ENCODE measurements at regions not wholly inside any gene's neighbourhood (a gene's known extent, or its start where the extent isn't known, plus 50 kb on each side); places are given as distances from the start of the nearest gene placed in this dataset.
A peak's percentile ranks its signal among the peaks of the same experiment; 100 is the strongest.

DNA sequence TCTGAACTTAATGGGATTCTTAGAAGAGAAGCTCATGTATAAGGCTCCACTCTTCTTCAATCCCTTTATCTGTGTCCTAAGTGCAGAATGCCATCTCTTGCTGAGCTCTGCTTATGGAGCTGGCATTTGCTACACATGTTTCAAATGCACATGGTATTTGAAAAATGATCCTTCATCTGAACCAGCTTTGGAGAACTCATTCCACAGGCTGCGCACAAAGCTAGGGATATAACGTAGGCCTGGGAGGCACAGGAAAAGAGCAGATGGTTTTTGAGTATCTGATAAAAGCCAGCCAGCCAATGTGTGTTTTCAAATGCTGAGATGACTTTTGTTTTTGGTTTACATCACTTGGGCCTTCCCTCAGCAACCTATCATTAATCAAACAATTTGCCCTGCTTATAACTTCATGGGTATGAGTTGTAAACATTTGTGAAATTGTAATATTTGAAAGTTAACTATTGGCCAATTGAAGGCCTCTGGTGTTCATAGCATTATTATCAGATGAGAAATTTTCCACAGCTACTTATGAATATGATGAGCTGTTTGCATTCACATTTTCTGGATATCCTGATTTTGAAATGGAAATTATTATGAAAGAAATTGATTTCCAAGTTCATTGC is 729.0 kb downstream of the FGF9 start:
- no peak for DNase-seq
- TF ChIP-seq GATA1 (IDR thresholded peaks at IDR 0.05; ENCODE audit: low read depth, low read length) (no peak), POLR2A (IDR thresholded peaks at IDR 0.05; ENCODE audit: low read length) (no peak)

DNA sequence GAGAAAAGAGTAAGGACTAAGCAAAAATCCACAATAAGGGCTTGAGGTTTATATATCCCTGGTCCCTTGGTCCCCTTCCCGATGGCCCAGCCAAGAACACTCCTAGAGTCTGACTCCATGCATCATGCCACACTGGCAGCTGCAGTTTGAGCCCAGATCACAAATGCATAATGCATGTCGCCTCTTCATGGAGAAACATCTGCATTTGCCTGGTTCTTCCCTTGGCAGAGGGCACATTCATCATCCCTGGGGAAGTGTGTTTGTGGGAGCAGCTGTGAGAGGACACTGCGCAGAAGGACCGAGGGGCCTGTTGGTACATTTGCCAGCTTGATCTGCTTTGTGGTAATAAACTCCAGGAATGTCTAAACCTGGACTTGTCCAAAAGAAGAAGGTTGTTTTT is 731.8 kb downstream of the FGF9 start:
- no peak for DNase-seq

DNA sequence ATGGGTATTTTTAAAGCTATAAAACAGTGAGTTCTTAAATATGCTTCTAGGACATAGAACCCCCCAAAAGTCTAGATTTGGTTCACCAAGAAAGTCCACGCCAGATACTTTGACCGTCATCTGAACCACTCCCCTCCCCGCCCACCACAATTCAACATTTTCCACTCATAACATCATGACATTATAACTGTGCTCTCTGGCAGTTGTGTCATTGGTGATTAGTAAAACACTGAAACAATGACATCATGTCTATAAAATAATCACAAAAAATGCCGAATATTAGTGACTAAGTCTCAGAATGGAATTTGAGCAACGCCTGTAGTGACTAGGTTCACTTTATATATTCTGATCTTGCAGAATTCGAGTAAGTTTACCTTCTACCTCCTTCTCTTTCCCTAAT is 732.3 kb downstream of the FGF9 start:
- TF ChIP-seq GATA1 (IDR thresholded peaks at IDR 0.05; ENCODE audit: low read depth, low read length) (no peak), POLR2A (IDR thresholded peaks at IDR 0.05; ENCODE audit: low read length) (no peak)

More for the DNA sequence above, 731.8 kb downstream of the FGF9 start:
- no peak for TF ChIP-seq GATA1 (IDR thresholded peaks at IDR 0.05; ENCODE audit: low read depth, low read length)
- TF ChIP-seq POLR2A (IDR thresholded peaks at IDR 0.05; ENCODE audit: low read length), result no peak

DNA sequence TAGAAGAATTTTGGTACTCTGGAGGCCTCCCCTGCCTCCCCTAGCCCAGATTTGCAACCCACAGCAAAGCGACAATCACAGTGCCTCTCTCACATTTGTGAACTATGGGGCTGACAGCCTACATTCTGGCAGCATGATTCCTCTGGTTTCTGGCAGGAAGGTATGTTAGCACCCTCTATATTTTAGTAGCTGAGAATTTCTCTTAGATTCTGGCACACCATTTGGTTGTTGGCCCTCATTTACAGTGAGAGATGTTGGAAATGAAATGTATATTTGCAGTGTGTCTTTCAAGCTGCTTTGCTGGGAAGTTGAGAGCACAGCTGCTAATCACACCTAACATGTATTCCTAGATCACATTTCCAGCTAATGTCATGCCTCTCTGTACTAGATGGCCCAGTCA is 735.0 kb downstream of the FGF9 start:
- TF ChIP-seq POLR2A (IDR thresholded peaks at IDR 0.05; ENCODE audit: low read length) (no peak), GATA1 (IDR thresholded peaks at IDR 0.05; ENCODE audit: low read depth, low read length) (no peak)
- no peak for DNase-seq

More for the DNA sequence above, 732.3 kb downstream of the FGF9 start:
- no peak for DNase-seq

DNA sequence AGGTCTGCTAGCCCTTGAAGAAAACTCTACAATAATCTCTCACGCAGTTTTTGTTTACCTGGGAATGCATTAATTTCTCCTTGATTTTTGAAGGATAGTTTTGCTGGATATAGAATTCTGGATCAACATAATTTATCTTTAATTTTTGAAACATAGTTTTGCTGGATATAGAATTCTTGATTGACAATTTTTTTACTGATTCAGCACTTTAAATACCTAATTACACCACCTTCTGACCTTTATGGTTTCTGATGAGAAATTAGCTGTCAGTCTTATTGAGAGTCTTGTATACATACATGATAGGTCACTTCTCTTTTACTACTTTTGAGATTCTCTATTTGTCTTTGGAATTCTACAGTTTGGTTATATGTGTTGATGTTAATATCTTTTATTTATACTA is 741.6 kb downstream of the FGF9 start:
- no peak for TF ChIP-seq GATA1 (IDR thresholded peaks at IDR 0.05; ENCODE audit: low read depth, low read length)
- TF ChIP-seq POLR2A (IDR thresholded peaks at IDR 0.05; ENCODE audit: low read length), result no peak
- DNase-seq, result no peak

DNA sequence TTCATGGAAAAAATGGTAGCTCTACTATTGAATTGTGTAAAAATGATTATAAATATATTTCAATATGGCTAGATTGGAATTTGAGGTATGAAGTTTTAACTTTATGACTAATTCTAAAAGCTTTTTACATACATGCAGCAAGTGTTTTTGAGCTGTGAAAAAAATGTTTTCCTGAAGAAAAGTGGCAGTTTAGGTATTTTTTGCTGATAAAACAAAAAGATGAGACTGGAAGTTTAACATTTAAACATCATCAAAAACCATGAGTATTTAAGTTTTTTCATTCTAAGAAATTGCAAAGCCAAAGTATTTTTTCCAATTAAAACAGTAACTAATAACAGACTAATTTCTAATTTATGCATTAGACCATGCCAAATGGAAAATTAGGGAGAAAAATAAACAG is 751.1 kb downstream of the FGF9 start:
- TF ChIP-seq POLR2A (IDR thresholded peaks at IDR 0.05; ENCODE audit: low read length), result no peak
- TF ChIP-seq GATA1 (IDR thresholded peaks at IDR 0.05; ENCODE audit: low read depth, low read length), result no peak

DNA sequence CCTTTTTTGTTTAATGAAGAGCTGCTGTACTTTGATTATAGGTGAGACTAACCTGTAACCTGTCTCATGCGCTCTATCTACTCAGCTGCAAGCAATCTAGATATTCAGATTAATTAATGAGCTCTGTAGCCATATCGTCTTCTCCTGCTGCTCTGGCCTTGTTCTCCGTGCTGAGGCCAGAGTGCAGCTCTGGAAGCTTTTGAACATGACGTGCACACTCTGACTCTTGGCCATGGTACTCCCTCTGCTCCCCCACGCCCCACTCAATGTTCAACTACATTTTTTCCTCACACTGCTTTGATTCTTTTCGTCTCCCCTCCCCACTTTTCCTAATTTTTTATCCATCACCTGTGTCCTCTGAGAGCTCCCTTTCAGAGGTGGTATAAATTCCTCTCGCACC is 751.8 kb downstream of the FGF9 start:
- TF ChIP-seq POLR2A (IDR thresholded peaks at IDR 0.05; ENCODE audit: low read length) (no peak), GATA1 (IDR thresholded peaks at IDR 0.05; ENCODE audit: low read depth, low read length) (no peak)
- DNase-seq, result no peak

More for the DNA sequence above, 751.1 kb downstream of the FGF9 start:
- no peak for DNase-seq

DNA sequence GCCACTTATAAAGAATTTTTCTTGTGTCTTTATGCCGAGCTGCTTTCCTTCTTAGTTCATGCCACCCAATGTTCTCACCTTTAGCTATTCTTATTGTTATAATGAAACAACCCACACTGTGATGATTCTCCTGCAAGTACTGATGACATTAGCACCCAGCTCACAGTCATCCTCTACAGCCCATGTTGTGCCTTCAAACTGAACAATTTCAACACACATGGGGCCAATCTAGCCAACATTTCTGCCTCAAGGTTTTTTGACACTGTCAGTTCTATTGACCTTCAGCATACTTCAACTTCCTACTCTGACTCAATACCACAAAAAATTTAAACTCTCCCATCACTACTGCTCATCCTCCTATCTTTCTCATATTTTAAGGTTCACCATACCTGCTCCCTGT is 752.4 kb downstream of the FGF9 start:
- no peak for TF ChIP-seq GATA1 (IDR thresholded peaks at IDR 0.05; ENCODE audit: low read depth, low read length)
- no peak for TF ChIP-seq POLR2A (IDR thresholded peaks at IDR 0.05; ENCODE audit: low read length)
- DNase-seq, result no peak

DNA sequence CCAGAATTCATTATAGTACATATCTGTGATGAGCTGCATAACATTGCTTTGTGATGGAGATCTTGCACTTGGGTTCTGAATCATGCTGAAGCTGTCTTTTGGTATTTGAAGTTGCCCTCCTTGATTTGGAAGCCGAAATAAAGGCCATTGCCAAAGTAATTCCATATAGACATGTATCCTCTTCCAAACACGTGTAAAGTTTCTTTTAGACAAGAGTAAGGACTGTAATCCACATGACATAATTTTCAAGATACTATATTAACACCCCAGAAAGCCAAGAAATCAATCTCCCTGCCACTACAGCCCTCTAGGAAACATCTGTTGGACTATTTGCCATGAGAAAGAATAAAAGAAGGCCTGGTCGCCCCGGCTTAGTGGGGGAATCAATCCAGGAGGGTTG is 754.2 kb downstream of the FGF9 start:
- no peak for DNase-seq
- TF ChIP-seq GATA1 (IDR thresholded peaks at IDR 0.05; ENCODE audit: low read depth, low read length), result no peak
- no peak for TF ChIP-seq POLR2A (IDR thresholded peaks at IDR 0.05; ENCODE audit: low read length)

DNA sequence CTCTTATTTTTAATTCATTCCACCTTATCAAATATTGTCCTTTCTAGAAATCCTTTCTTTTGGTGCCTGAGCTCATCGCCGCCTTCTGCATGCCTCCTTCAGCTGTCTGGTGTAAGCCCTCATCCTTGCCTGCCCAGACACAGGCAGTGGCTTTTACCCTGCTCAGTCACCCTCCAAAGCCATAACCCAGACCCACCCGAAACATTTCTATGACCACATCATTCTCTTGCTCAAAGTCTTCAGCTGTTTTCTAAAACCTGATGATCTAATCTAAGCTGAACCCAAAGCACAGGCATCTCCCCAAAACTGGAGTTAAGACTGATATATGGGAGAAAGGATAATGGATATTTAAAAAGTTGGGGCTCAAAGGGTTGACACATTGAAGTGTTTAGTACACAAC is 753.7 kb upstream of the SGCG start:
- TF ChIP-seq POLR2A (IDR thresholded peaks at IDR 0.05; ENCODE audit: low read length) (no peak), GATA1 (IDR thresholded peaks at IDR 0.05; ENCODE audit: low read depth, low read length) (no peak)
- DNase-seq, result no peak

DNA sequence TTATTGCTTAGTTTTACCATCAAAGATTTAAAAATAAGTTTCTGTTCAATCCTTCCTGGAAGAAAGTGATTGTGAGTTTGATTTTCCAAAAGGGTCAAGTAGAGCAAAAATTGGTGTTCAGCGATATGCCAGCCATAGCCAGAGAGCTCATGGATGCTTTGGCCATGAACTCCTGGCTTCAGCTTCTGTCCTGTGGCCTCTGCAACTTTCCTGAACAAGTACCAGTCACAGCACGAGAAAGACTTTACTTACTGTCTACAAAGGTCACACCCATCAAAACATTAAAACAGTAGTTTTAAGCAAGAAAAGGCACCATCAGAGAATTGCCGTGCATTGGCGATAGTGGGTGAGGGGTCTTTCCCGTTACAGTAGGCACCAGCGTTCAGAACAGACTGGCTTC is 753.0 kb upstream of the SGCG start:
- no peak for DNase-seq
- no peak for TF ChIP-seq GATA1 (IDR thresholded peaks at IDR 0.05; ENCODE audit: low read depth, low read length)
- TF ChIP-seq POLR2A (IDR thresholded peaks at IDR 0.05; ENCODE audit: low read length), result no peak

DNA sequence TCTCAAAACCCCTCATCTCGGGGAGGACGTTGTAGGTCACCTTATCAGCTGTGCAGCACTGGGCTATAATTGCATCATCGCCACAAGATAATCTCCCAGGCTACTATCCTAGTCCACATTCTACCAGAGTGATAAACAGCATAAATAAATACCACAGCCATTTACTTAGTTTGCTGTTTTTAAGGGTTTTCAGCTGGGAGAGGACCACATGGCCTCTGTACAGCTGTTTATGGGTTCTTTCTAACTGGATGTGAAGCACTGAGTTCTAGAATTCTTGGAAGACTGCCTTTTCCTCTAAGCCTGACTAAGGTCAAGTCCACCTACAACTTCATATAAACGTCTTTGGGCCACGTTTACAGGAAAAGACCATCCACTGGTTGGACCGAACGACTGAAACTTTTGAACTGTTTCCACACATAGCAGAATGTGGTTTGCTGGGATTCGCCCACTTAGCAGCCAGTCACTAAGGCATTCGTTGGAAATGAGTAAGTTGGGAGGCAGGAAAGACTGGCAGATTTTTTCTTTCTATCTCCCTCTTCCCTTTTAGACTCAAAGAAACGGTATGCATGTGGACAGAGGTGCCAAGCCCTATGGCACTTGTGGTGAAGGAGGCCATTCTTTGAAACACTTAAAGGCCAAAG is 752.5 kb upstream of the SGCG start:
- TF ChIP-seq POLR2A (IDR thresholded peaks at IDR 0.05; ENCODE audit: low read length) (no peak), GATA1 (IDR thresholded peaks at IDR 0.05; ENCODE audit: low read depth, low read length) (no peak)
- peak; percentile 34 to 56 for DNase-seq

DNA sequence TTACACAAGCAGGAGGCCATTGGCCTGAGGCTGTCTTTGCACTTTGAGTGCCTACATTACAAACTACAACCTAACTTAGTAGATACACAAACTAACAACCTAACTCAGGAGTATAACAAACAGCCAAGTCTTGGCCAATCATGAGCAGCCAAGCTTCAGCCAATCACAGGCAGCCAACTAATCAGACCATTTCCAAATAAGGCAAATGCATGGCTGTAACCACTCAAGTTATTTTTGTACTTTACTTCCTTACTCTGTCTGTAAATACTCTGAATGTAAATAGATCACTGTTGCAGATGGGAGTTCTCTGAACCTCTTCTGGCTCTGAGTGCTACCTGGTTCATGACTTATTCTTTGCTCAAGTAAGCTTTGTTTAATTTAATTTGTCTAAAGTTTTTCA is 748.1 kb upstream of the SGCG start:
- no peak for DNase-seq
- no peak for TF ChIP-seq POLR2A (IDR thresholded peaks at IDR 0.05; ENCODE audit: low read length)
- no peak for TF ChIP-seq GATA1 (IDR thresholded peaks at IDR 0.05; ENCODE audit: low read depth, low read length)

DNA sequence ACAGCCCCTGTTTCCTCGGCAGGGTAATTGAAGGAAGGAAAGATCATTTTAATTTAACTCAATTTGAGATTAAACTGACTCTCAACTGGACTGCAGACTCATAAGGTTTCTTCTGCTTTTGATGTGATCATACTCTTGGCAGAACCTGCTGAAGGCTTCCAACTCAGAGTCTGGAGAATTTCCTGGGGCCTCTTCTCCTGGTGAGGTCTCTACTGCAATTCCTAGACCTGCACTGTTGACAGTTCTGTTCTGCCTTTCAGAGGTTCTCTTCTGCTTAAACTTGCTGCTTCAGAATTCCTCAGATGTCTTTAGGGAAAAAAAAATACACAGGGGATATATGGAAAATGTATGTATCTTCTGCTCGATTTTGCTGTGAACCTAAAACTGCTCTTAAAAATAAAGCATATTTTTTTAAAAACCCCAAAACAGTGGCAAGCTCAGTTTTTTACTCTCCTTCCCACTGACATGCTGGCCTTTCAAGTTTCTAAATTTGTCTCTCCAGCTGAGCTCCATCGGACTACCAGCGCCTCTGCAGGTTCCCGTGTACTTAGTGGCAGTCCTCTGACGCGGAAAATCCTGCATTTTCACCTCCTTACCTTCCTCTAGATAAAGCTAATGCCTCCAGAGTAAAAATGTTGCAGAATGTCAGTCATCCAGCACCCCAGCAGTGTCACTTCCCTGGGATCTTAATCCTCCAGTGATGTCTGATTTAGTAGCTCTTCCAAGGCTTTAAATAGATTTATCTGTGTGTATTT is 733.5 kb upstream of the SGCG start:
- no peak for DNase-seq

More for the DNA sequence above, 733.5 kb upstream of the SGCG start:
- TF ChIP-seq GATA1 (IDR thresholded peaks at IDR 0.05; ENCODE audit: low read depth, low read length), result no peak
- no peak for TF ChIP-seq POLR2A (IDR thresholded peaks at IDR 0.05; ENCODE audit: low read length)
